ENCODE measurements at regions not wholly inside any gene's neighbourhood (a gene's known extent, or its start where the extent isn't known, plus 50 kb on each side); places are given as distances from the start of the nearest gene placed in this dataset.
"Not testable (repeated sequence)": the region's sequence is repeated elsewhere in the genome, so short reads cannot be mapped to it uniquely, and the experiment has no call there.

DNA sequence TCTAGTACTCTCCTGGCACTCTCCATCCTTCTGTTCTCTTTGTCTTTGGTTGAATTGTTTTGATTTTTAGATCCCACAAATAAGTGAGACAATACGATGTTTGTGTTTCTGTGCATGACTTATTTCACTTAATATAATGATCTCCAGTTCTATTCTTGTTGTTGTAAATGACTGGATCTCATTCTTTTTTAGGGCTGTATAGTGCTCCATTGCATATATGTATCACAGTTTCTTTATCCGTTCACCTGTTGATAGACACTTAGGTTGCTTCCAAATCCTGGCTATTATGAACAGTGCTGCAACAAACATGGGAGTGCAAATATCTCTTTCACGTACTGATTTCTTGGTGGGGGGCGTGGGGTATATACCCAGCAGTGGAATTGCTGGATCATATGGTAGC is 245.0 kb downstream of the ADCYAP1 start:
- DNase-seq: no peak

DNA sequence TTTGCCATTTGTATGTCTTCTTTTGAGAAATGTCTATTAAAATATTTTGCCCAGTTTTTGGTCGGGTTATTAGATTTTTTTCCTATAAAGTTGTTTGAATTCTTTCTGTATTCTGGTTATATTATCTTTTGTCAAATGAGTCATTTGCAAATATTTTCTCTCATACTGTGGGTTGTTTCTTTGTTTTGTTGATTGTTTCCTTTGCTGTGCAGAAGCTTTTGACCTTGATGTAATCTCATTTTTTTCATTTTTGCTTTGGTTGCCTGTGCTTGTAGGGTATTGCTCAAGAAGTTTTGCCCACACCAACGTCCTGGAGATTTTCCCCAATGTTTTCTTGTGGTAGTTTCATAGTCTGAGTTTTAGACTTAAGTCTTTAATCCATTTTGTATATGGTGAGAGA is 245.7 kb downstream of the ADCYAP1 start:
- DNase-seq: no peak

DNA sequence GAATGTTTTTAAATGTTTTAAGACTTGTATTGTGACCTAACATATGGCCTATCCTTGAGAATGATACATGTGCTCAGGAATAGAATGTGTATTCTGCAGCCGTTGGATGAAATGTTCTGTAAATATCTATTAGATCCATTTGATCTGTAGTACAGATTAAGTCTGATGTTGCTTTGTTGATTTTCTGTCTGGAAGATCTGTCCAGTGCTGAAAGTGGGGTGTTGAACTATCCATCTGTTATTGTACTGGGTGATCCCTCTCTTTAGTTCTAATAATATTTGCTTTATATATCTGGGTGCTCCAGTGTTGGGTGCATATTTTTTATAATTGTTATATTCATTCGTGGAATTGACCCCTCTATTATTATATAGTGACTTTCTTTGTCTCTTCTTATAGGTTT is 248.3 kb downstream of the ADCYAP1 start:
- DNase-seq: not testable (repeated sequence)

DNA sequence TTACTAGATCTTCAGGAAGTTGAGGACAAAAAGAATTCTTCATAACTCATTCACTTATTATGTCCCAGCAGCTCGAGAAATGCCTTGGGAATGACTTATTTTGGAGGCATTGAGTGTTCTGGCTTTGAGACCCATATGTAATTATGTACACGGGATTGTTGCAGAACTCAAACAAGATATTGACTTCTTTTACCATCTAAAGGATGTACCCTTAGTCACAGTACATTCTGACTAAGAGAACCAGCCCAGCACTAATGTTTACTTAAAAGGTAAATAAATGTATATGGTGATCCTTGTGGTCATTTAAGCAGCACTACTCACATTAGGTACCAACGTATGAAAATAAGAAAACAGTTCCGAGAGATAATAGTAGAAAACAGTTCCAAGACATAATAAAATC is 268.9 kb downstream of the ADCYAP1 start:
- no peak for DNase-seq

DNA sequence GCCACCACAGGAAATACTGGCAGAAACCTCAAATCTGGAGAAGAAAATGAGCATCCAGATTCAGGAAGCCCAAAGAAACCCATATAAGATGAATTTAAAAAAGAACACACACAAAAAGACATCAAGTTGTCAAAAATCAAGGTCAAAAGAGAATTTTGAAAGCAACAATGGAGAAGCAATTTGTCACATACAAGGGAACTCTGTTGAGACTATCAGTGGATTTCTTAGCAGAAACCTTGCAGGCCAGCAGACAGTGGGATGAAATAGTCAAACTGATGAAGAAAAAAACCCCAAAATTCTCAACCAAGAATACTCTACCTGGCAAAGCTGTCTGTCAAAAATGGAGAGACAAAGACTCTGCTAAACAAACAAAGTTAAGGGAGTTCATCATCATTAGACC is 272.6 kb downstream of the ADCYAP1 start:
- DNase-seq: no peak

DNA sequence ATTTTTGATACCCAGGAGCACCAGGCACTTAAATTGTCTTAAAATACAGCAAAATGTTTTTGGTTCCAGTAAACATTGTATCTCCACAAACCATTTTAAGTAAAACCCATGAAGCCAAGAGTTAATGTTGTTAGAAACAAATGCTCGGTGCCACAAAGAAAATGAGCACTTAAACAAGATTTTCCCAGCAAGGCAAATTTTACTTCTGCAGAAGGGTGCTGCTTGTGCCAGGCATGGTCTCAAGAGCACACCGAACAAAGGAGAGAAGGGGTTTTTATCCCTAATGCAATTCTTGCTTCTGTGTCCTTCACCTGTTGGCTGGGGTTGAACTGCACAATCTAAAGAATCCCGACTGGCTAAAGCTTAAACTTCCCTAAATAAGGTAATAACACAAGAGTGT is 286.7 kb downstream of the ADCYAP1 start:
- DNase-seq: no peak

DNA sequence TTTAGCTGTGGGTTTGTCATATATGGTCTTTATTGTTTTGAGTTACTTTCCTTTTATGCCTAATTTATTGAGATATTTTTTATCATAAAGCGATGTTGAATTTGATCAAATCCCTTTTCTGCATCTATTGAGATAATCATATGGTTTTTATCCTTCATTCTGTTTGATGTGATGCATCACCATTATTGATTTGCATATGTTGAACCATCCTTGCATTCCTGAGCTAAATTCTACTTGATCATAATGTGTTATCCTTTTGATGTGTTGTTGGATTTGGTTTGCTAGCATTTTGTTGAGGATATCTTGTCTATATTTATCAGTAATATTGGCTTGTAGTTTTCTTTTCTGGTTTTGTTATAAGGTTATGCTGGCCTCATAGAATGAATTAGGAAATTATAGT is 308.5 kb downstream of the ADCYAP1 start:
- no peak for DNase-seq

DNA sequence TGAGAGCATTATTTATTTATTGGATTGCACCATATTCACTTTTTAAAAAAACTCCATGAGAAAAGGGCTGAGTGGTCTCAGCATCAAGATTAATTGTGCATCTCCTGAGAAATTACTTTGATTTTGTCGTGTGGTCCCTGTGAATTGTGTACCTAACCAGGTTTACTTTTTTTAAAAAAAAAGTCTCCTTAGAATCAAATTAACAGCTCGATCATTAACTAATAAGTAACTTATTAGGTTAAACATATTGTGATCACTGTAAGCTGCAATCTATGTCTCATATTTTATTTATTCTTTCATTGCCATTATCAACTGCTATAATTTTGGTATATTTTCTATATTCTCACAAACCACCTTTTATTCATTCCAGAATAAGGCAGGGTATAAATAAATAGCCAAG is 318.2 kb downstream of the ADCYAP1 start:
- DNase-seq: no peak

DNA sequence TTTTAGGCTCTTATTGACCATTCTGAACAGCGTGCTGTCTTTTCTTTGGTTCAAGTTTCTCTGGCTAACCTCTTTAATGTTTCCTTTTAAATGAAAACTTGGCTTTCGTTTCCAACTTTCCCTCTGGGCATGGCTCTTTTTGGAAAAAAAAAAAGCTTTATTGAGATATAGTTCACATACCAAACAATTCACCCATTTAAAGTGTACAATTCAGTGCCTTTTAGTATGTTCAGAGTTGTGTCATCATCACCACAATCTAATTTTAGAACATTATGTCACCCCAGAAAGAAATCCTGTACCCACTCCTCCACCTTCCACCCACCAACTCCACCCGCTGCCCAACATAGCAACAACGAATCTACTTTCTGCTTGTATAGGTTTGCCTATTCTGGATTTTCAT is 322.4 kb downstream of the ADCYAP1 start:
- DNase-seq: no peak

DNA sequence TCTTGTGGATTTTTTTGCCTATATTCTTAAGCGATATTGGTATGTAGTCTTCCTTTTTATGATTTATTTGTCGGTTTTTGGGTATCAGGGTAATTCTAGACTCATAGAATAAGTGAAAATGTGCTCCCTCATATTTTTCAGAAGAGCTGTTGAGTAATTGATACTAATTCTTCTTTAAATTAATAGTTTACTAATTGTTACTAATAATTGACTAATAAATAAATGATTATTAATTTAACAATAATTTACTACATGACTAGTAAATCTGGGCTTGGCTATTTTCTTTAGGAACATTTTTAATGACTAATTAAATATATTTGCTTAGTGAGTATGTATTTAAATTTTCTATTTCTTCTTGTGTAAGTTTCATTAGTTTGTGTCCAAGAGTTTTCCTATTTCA is 325.0 kb downstream of the ADCYAP1 start:
- DNase-seq: no peak

DNA sequence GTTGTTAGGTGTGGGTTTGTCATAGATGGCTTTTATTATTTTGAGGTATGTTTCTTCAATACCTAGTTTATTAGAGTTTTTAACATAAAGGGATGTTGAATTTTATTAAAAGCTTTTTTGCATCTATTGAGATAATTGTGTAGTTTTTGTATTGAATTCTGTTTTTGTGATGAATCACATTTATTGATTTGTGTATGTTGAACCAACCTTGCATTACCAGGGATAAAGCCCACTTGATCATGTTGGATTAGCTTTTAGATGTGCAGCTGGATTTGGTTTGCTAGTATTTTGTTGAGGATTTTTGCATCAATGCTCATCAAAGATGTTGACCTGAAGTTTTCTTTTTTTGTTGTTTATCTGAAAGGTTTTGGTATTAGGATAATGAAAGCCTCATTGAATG is 328.2 kb downstream of the ADCYAP1 start:
- DNase-seq: no peak

DNA sequence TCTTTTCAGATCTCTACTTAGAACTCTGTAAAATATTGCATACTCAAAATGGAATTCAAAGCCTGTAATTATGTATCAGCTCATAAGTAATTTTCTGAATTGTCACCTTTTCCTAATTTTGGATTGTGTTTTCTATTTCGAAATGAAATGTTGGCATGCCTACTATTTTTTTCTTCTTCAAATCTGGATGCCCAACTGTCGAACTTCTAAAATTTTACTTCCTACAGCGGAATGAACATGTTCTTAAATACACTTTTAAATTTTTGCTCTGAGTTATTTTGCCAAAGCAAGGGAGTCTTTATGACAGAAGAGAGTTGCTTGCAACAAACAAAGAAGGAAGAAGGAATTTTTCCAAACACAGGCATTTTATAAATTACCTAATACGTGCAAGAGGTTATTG is 336.0 kb downstream of the ADCYAP1 start:
- no peak for DNase-seq

DNA sequence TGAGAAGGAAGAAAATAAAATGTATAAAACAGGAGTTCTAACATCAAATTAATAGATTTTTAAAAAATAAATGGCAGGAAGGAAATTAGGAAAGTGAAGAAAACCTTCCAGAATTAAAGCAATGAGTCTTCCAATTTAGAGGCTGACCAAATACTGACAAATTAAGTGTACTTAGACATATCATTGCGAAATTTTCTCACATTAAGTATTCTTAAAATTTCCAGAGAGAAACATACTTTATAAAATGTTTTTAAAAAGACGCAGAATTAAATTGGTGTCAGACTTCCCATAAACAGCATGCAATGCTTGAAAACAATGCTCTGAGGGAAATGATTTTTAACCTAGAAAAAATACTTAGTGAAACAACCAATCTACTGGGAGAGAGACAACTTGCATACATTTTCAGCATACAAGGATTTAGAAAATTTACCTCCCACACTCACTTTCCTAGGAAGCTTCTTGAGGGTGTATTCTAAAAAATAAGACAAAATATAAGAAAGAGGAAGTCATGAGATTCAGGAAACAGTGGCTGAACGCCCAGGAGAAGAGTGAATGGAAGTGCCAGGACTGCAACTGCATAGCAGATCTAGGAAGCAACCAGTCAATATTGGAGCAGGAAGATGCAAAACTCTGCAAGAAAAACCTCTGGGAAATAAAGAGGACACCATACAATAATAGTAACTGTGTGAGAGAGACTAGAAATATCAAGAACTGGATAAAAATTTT is 339.9 kb downstream of the ADCYAP1 start:
- no peak for DNase-seq

DNA sequence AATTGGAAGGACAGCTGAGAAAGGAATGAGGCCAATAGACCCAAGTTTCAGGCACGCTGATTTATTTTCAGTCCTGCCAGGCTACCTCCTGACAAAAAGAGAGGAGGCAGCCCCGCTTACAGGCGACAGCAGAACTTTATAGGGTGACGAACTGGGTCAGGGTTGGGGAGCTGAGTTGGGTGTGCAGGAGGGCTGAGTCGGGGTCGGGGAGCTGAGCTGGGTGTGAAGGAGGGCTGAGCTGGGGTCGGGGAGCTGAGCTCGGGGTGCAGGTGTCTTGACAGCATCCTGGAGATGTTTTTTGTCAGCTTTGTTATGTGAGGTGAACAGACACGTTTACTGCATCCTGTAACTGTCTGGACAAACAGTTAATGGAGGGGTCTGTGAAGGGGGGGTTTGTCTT is 342.2 kb downstream of the ADCYAP1 start:
- no peak for DNase-seq

DNA sequence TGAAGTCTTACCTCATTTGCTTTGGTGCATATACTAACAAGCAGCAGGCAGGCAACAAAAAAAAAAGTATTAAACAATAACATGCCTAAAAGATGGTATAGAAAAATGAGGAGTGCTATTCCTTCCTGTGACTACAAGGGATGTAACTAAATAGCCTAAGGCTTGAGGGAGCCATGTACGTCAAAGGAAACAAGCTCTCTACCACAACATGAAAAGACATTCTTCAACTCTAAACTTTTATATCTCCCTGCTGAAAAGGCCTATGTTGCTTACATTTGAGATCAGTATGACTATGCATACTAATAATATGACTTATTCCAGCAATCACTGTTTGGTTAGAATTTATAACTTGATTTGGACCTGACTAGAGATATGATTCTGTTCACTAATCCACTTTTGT is 347.9 kb downstream of the ADCYAP1 start:
- DNase-seq: no peak

DNA sequence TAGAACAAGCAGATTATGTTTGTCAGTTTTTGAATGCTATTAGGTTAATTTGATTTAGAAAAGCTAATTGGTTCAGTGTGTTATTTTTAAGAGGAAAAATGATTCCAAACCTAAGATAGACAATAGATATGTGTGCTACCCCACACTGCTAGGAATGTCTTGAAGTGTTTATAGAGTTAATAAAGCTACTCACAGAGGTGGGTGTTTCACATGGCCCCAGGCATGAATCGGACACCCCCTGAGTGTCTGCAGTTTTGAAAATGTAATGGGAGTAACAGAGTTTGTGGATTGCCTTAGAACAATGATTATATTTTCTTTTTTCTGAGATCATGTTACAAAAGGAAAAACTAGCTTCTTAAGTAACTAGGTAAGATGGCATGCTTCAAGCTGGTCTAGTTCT is 348.3 kb downstream of the ADCYAP1 start:
- no peak for DNase-seq

DNA sequence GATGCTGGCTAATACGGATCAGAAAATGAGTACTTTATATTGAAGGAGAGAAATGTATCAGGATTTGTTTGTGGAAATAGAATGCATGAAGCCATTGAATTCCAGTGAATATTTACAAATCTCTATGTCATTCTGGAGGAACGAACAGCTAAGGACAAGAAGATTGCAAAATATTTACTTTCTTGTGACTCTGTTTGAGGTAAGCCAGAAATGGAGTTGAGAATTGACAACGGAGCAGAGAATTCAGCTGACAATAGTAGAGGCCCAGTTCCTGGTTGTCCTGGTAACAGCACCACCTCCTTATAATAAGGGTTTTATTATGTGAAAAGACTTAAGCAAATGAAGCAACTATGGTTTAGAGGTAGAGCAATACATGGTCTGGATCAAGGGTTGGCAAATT is 349.2 kb downstream of the ADCYAP1 start:
- no peak for DNase-seq

DNA sequence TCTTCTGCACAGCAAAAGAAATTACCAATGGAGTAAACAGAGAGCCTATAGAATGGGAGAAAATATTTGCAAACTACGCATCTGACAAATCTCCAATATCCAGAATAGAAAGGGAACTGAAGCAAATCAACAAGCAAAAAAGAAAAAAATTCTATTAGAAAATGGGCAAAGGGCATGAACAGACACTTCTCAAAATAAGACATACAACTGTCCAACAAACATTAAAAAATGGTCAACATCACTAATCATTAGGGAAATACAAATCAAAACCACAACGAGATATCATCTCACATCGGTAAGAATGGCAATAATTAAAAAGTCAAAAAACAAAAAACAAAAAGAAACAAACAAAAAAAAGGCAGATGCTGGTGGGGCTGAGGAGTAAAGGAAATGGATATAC is 356.4 kb downstream of the ADCYAP1 start:
- no peak for DNase-seq

DNA sequence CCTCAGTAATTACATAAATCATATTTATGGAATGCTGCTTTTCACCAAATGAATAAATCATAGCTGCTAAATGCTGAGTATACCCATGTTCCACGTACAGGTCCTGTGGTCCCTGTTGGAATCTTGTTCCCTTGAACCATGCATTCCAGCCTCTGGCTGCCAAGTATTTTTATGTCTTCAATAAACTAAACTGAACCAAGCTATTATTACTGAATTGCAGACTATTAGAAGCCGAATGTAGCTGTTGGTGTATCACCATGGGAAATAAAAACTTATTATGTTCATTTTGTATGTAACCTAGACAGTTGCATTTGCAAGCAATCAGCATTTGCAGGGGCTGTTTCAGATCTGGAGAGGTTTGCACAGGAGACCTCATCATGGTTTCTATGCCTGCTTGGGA is 362.4 kb downstream of the ADCYAP1 start:
- no peak for DNase-seq

DNA sequence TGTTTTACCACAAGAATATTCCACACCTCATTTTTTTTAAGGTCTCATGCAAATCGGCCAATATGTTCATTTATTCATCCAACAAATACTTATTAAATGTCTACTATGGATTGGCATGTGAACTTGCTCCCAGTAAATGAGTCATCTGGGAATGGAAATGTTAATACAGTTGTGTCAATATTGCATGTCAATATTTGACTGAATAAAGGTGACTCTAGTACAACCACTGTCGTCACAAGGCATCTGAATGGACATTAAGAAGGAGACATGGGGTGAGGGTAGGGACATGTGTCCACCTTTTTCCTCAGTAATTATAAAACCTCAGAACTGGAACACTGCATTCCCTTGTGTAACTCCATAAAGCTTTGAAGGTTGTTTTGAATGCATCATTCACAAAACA is 365.4 kb downstream of the ADCYAP1 start:
- no peak for DNase-seq

DNA sequence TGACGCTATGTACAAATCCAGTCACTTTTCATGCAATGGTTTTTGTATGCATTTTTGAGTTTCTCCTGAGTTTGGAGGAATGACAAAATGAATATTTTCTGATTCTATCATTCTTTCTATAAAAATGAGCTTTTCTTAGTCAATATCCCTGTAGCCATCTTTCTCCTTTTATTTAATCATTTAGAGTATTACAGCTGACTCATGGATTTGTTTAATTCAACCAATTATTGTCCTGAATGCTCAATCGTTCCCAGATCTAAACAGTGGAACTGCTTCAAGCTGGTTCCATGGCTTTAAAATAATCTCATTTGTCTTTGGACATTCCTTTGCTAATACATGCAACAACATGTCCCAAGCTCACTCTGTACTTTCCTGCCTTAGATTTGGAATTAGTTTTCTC is 368.8 kb downstream of the ADCYAP1 start:
- no peak for DNase-seq

DNA sequence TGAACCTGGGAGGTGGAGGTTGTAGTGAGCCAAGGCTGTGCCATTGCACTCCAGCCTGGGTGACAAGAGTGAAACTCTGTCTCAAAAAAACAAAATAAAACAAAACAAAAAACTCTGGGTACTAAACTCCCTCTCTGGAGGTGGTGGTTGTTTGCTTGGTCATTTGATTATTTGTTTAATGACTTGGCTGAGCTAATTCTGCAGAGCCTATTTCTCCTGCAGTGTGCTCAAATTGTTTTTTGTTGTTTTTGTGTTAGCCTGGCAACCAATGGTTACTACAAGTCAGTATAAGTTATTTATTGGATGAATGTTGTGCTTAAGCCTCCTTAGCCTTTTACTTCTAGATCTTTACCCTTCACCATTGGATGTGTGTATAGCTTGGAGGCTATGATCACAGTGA is 387.5 kb downstream of the ADCYAP1 start:
- DNase-seq: no peak

DNA sequence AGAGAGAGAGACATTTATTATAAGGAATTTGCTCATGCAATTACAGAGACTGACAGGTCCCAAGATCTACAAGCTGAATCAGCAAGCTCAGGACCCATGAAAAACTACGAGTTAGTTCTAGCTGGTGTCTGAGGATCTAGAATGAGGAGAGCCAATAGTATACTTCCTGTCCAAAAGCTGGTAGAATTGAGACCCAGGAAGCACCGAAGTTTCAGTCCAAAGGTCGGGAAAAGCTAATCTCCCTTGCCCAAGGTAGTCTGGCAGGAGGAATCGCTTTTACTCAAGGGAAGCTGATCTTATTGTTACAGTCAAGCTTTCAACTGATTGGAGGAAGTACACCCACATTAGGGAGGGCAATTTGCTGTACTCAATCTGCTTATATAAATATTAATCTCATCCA is 389.6 kb downstream of the ADCYAP1 start:
- DNase-seq: no peak

DNA sequence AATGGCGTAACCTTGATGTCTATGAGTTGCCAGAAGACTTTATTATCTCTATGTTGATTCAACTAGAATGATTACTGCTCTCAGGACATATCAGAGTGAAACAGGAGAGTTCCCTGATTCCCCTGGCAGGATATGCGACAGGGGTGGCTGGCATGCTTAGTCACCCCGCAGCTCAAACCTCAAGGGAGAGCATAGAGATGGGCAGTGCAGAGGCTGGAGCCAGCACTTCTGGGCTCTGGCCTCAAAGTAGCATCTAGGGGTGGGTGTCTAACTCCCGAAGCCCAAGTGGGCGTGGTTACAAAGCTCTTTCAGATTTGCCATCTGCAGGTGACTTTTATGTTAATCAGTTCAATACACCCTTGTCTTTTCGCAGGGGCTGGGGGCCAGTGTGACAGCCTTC is 391.6 kb downstream of the ADCYAP1 start:
- no peak for DNase-seq

DNA sequence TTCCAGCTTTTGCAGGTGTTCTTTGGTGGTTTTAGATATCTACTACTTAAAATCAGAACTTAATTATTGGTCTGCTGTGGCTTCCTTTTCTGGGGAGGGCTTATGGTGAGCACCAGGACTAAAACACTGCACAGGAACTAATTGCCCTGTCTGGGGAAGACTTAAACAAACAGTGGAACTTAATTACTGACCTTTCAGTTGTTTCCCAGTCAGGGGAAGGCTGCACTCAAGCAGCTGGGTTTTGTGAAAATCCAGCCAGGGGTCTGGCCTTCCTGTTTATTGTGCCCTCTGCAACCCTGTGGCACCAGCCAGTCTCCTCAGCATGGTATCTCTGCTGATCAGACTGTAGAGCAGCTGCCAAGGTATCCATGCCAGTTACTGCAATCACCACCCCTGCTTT is 398.2 kb downstream of the ADCYAP1 start:
- no peak for DNase-seq
